Esophagus squamous epithelium (tissue), 5 donors: ENCODE measurements at regions not wholly inside any gene's neighbourhood (a gene's known extent, or its start where the extent isn't known, plus 50 kb on each side); places are given as distances from the start of the nearest gene placed in this dataset.

Source experiments
- DNase-seq: peaks from one replicate; lab custom pipeline; 2025; lab: John Stamatoyannopoulos, UW
- H3K27ac ChIP-seq, 4 donors: fragments of 200-600 bp; sonication (generic); one replicate each; pipeline ENCODE4 v1.5.1; 2016 to 2019; ENCODE audit warnings: mild to moderate bottlenecking in 1 of 4
- H3K27me3 ChIP-seq, 4 donors: fragments of 200-600 bp; sonication (generic); 1 replicate in 3 of 4; 2 replicates in 1 of 4; pipeline versions ENCODE4 v1.5.1 to v1.6.0; 2017 to 2021; ENCODE audit warnings: antibody characterized with exemption in 1 of 4
- H3K36me3 ChIP-seq, 3 donors: fragments of 200-600 bp; sonication (generic); one replicate each; pipeline ENCODE4 v1.5.1; 2016 to 2019
- H3K4me1 ChIP-seq, 3 donors: fragments of 200-600 bp; sonication (generic); one replicate each; pipeline ENCODE4 v1.5.1; 2017 to 2019
- H3K4me3 ChIP-seq, 4 donors: fragments of 200-600 bp; sonication (generic); 1 replicate in 3 of 4; 2 replicates in 1 of 4; pipeline ENCODE4 v1.5.1; 2016 to 2019; ENCODE audit warnings: mild to moderate bottlenecking in 2 of 4, moderate library complexity in 1 of 4
- H3K9me3 ChIP-seq, 3 donors: fragments of 200-600 bp; sonication (generic); one replicate each; pipeline ENCODE4 v1.5.1; 2016 to 2019
- POLR2A ChIP-seq, 4 donors: fragments of 450-650 bp; IDR thresholded peaks; one replicate each; pipeline ENCODE4 v1.6.1; 2017; ENCODE audit warnings: antibody characterized with exemption in 4 of 4, mild to moderate bottlenecking in 4 of 4, moderate library complexity in 3 of 4
- WGBS, 2 donors: methylation state at CpG; one replicate each; pipeline ENCODE4 v1.1.5; 2018; 5-methylcytosine and 5-hydroxymethylcytosine counted together
- intact Hi-C: fragments of 100-400 bp; cut with DNase I; formaldehyde crosslinking; loops from one replicate; pipeline ENCODE4 v1.15.0; 2022
- TF ChIP-seq, protein P1 (sequence below), 6 experiments: fragments of 450-650 bp in 4 of 6; fragments of 200-600 bp in 2 of 6; sonication (generic) in 2 of 6; IDR thresholded peaks; one replicate each; pipeline ENCODE4 v1.5.1; 2016 to 2019; ENCODE audit warnings: antibody characterized with exemption in 6 of 6, mild to moderate bottlenecking in 4 of 6, moderate library complexity in 4 of 6
- donor health status: DM: yes; HTN: yes; CAD: no.

DNA sequence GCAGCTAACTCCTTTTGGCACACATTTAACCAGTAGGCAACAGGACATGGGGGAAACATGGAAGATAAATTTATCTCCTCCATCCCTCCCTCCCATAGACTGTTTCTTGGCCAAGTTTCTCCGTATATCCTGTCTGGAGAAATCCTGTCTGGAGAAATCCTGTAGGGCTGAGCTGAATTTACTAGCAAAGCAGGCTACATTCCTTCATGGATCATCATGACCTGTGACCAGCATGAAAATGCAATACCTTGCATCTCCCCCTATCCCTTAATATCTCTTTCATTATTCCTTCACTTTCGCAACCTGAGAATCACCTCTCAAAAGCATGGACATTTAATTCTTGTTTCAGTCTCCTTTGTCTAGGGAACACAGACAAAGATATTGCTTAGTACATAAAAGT lies 379.1 kb downstream of the PSAT1 start:
- H3K9me3 ChIP-seq, result no peaks in the 10 kb centered on the region
- H3K27ac ChIP-seq, result no peak overlapping the region
- TF ChIP-seq POLR2A (IDR thresholded peaks at IDR 0.05), result no peak
- TF ChIP-seq, protein P1, sequence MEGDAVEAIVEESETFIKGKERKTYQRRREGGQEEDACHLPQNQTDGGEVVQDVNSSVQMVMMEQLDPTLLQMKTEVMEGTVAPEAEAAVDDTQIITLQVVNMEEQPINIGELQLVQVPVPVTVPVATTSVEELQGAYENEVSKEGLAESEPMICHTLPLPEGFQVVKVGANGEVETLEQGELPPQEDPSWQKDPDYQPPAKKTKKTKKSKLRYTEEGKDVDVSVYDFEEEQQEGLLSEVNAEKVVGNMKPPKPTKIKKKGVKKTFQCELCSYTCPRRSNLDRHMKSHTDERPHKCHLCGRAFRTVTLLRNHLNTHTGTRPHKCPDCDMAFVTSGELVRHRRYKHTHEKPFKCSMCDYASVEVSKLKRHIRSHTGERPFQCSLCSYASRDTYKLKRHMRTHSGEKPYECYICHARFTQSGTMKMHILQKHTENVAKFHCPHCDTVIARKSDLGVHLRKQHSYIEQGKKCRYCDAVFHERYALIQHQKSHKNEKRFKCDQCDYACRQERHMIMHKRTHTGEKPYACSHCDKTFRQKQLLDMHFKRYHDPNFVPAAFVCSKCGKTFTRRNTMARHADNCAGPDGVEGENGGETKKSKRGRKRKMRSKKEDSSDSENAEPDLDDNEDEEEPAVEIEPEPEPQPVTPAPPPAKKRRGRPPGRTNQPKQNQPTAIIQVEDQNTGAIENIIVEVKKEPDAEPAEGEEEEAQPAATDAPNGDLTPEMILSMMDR (IDR thresholded peaks at IDR 0.05), result no peak
- H3K4me3 ChIP-seq, result no peak overlapping the region
- DNase-seq, result no peak
- no peaks in the 10 kb centered on the region for H3K36me3 ChIP-seq
- WGBS, 2 donors, result 85 to 87% methylated on average over 2 of the region's 2 CpGs
- H3K4me1 ChIP-seq, result no peaks in the 10 kb centered on the region
- intact Hi-C loops, result no loop called here
- no peaks in the 10 kb centered on the region for H3K27me3 ChIP-seq

DNA sequence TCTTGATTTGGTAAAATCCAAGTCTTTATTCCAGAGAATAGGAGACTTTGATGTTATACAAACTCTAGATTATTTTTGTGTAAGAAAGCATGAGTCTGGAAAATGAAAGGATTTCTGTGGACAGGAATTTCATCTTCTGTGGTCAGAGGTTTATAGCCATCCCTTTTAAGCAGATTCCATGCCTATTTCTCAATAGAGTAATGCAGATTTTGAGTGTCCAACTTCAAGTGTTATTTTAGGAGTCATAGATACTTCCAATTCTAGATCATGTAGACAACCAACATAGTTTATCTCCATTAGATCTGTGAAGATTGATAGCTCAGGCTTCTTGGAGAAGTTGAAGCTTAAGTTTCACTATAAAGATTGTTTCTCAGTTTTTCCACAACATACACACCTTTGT lies 379.7 kb downstream of the PSAT1 start:
- Histone ChIP-seq H3K9me3 (no peaks in the 10 kb centered on the region), H3K36me3 (no peaks in the 10 kb centered on the region), H3K4me1 (no peaks in the 10 kb centered on the region), H3K27ac (no peak overlapping the region), H3K27me3 (no peaks in the 10 kb centered on the region), H3K4me3 (no peak overlapping the region)
- no peak for DNase-seq
- TF ChIP-seq, protein P1 (IDR thresholded peaks at IDR 0.05), result no peak
- TF ChIP-seq POLR2A (IDR thresholded peaks at IDR 0.05), result no peak
- intact Hi-C loops, result no loop called here

DNA sequence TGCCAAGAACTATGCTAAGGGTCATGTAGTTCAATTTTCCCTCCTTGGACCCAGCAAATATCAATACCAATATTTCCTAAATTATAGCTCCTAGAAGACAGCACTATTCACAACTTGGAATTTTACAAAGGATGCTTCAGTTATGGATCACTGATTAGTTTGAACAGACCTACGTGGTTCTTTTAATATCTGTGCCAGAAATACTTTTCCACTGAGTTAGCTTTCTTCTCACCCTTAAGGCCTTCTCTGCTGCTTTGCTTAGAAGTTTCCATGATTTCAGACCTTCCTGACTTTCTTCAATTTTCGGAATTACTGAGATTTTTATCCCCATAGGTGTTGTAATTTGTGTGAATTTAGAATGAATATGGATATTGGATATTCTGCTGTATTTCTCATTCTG lies 380.4 kb downstream of the PSAT1 start:
- H3K4me3 ChIP-seq, result no peak overlapping the region
- H3K4me1 ChIP-seq, result no peaks in the 10 kb centered on the region
- H3K27ac ChIP-seq, result no peak overlapping the region
- no peaks in the 10 kb centered on the region for H3K27me3 ChIP-seq
- H3K36me3 ChIP-seq, result no peaks in the 10 kb centered on the region
- DNase-seq, result no peak
- intact Hi-C loops, result no loop called here
- no peaks in the 10 kb centered on the region for H3K9me3 ChIP-seq
- 32 to 52% methylated on average over 2 of the region's 2 CpGs for WGBS, 2 donors
- TF ChIP-seq POLR2A (IDR thresholded peaks at IDR 0.05), result no peak
- TF ChIP-seq, protein P1 (IDR thresholded peaks at IDR 0.05), result no peak

DNA sequence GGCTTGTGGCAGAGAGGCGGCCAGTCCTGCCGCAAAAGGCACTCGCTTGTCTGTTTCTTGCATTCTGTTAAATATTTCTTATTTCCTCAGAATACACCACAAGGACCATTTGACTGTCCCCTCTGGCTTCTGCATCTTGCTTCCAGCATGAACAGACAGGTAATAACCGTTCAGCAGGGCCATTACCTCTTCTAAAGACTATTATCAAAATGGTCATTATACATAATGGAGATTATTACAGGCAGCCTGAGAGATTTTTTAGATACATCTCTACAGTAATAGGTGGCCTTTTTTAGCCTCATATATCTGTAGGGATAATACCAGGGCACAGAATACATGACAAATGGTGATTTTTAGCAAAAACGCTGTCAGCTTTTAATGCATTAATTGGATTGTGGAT lies 382.0 kb downstream of the PSAT1 start:
- 81 to 82% methylated on average over 5 of the region's 5 CpGs for WGBS, 2 donors
- no peaks in the 10 kb centered on the region for H3K36me3 ChIP-seq
- H3K27me3 ChIP-seq, result no peaks in the 10 kb centered on the region
- TF ChIP-seq POLR2A (IDR thresholded peaks at IDR 0.05), result no peak
- TF ChIP-seq, protein P1 (IDR thresholded peaks at IDR 0.05), result no peak
- intact Hi-C loops, result no loop called here
- no peak overlapping the region for H3K4me3 ChIP-seq
- no peaks in the 10 kb centered on the region for H3K9me3 ChIP-seq
- H3K27ac ChIP-seq, result no peak overlapping the region
- H3K4me1 ChIP-seq, result no peaks in the 10 kb centered on the region
- DNase-seq, result no peak

DNA sequence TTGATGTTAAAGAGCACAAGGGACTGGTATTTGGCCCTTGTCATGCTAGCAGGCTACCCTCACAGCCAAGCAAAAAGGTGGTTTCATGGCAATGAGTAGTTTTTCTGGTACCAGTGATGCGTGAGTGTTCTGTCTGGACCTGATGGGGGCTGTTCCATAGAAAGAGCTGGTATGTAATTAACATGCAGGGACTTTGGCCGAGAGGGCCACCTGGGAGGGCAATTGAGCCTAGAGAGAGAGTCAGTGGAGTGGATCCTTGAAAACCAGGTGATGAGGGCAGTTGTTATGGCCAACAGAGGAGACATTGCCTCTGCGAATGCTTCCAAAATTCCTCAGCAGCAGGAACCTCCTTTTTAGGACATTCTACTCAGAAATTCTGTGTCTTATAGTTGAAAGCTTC lies 383.3 kb downstream of the PSAT1 start:
- TF ChIP-seq, protein P1 (IDR thresholded peaks at IDR 0.05), result no peak
- no peak for TF ChIP-seq POLR2A (IDR thresholded peaks at IDR 0.05)
- Histone ChIP-seq H3K9me3 (no peaks in the 10 kb centered on the region), H3K4me3 (no peak overlapping the region), H3K27me3 (no peaks in the 10 kb centered on the region), H3K27ac (no peak overlapping the region), H3K36me3 (no peaks in the 10 kb centered on the region), H3K4me1 (no peaks in the 10 kb centered on the region)
- no peak for DNase-seq
- intact Hi-C loops, result no loop called here
- WGBS, 2 donors, result 92 to 100% methylated on average over 3 of the region's 3 CpGs
